Breast epithelium (tissue), 4 donors: ENCODE measurements at regions not wholly inside any gene's neighbourhood (a gene's known extent, or its start where the extent isn't known, plus 50 kb on each side); places are given as distances from the start of the nearest gene placed in this dataset.

Source experiments
- DNase-seq, 2 donors: peaks; one replicate each; pipeline ENCODE4 v3.0.0-alpha.2; 2019; ENCODE audit warnings: low spot score in 2 of 2
- H3K27ac ChIP-seq, 2 donors: fragments of 200-600 bp; sonication (generic) in 1 of 2; one replicate each; pipeline ENCODE4 v1.5.1; 2016 to 2019; ENCODE audit warnings: mild to moderate bottlenecking in 1 of 2
- H3K27me3 ChIP-seq, 2 donors: fragments of 200-600 bp; sonication (generic) in 1 of 2; one replicate each; pipeline versions ENCODE4 v1.5.1 to v1.6.0; 2017 to 2019; ENCODE audit warnings: control low read depth in 1 of 2, mild to moderate bottlenecking in 1 of 2
- H3K36me3 ChIP-seq: fragments of 200-600 bp; one replicate; pipeline ENCODE4 v1.5.1; 2019
- H3K4me1 ChIP-seq, 2 donors: fragments of 200-600 bp; sonication (generic); one replicate each; pipeline ENCODE4 v1.5.1; 2016 to 2019; ENCODE audit warnings: control low read depth in 1 of 2
- H3K4me3 ChIP-seq, 3 donors: fragments of 200-600 bp; sonication (generic); 1 replicate in 2 of 3; 2 replicates in 1 of 3; pipeline ENCODE4 v1.5.1; 2016 to 2019; ENCODE audit warnings: mild to moderate bottlenecking in 3 of 3, moderate library complexity in 2 of 3
- H3K9me3 ChIP-seq, 2 donors: fragments of 200-600 bp; sonication (generic) in 1 of 2; one replicate each; pipeline ENCODE4 v1.5.1; 2016 to 2019; ENCODE audit warnings: control low read depth in 1 of 2
- POLR2A ChIP-seq: fragments of 450-650 bp; IDR thresholded peaks from one replicate; pipeline ENCODE4 v1.6.1; 2016; ENCODE audit warnings: antibody characterized with exemption, mild to moderate bottlenecking, moderate library complexity
- POLR2AphosphoS5 ChIP-seq, 3 donors: sonication (generic); formaldehyde crosslinking; IDR thresholded peaks; one replicate each; pipeline ENCODE4 v1.6.1; 2017; ENCODE audit warnings: antibody characterized with exemption in 3 of 3
- intact Hi-C: fragments of 100-400 bp; cut with DNase I; formaldehyde crosslinking; loops from one replicate; pipeline ENCODE4 v1.15.1; 2023; ENCODE audit warnings: low total_unique reads
- TF ChIP-seq, protein P1 (sequence below), 3 donors: fragments of 450-650 bp; IDR thresholded peaks; one replicate each; pipeline ENCODE4 v1.5.1; 2016 to 2017; ENCODE audit warnings: antibody characterized with exemption in 3 of 3, mild to moderate bottlenecking in 3 of 3, moderate library complexity in 3 of 3

DNA sequence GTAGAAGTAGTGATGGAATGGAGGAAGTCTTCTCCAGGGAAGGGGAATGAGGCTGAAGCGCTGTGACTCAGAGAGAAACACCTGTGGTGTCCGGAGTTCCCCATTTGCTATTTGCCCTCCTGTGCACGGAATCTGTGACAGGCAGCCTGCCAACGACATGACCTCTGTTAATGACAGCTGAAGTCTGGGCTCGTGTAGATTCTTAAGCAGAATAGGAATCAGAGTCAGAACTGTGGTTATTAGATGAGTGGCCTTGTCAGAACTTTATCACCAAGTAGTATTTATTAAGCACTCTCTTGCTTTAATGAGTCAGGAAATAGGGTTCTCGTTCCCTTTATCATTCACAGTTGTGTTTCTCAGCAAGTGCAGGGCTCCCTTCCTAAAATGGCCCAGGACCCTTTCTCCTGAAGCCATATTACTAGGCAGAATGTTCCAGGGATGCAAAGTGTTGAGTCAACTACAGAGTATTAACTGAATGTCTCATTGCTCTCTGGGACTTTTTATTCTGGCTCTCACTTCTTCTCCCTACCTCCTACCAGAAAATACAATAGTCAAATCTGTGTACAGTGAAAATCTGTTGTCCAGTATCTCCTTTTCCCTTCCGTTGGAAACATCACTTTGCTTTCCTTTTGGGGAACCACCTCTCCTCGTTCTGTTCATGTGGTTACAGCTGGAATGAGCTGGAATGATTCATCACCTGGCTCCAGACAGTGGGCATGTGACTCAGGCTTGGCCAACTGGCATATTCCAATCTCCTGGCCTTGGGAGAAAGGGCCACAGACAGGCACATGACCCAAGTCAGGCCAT, 77.8 kb upstream of the MAX start:
- no peak overlapping the region for H3K4me3 ChIP-seq
- peak in 1 of 2 donors; percentile 55 for DNase-seq
- H3K27me3 ChIP-seq = no peaks in the 10 kb centered on the region
- peaks cover 0 to 5% of the 10 kb centered on the region in 2 donors for H3K4me1 ChIP-seq
- peaks cover 0 to 13% of the 10 kb centered on the region in 2 donors for H3K9me3 ChIP-seq
- intact Hi-C loops = no loop called here
- no peaks in the 10 kb centered on the region for H3K36me3 ChIP-seq
- H3K27ac ChIP-seq = peak overlapping the region; percentile 23 to 42
- TF ChIP-seq, protein P1, sequence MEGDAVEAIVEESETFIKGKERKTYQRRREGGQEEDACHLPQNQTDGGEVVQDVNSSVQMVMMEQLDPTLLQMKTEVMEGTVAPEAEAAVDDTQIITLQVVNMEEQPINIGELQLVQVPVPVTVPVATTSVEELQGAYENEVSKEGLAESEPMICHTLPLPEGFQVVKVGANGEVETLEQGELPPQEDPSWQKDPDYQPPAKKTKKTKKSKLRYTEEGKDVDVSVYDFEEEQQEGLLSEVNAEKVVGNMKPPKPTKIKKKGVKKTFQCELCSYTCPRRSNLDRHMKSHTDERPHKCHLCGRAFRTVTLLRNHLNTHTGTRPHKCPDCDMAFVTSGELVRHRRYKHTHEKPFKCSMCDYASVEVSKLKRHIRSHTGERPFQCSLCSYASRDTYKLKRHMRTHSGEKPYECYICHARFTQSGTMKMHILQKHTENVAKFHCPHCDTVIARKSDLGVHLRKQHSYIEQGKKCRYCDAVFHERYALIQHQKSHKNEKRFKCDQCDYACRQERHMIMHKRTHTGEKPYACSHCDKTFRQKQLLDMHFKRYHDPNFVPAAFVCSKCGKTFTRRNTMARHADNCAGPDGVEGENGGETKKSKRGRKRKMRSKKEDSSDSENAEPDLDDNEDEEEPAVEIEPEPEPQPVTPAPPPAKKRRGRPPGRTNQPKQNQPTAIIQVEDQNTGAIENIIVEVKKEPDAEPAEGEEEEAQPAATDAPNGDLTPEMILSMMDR (IDR thresholded peaks at IDR 0.05) = no peak
- peak in 2 of 3 donors; percentile 17 to 68 for TF ChIP-seq POLR2AphosphoS5 (IDR thresholded peaks at IDR 0.05)

DNA sequence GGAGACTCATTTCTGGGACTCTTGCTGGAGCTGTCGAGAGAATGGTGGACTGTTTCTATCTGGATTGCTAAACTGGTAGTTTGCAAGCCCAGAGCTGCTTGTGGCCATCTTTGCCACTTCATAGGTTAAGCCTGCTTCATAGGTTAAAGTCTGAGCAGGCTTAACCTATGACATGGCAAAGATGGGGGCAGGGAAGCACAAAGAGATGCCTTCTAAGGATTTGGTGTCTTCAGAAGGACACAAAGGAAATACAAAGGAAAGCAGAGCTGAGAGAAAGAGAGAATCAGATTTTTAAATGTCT, 78.4 kb upstream of the MAX start:
- no peak for TF ChIP-seq POLR2AphosphoS5 (IDR thresholded peaks at IDR 0.05)
- Histone ChIP-seq H3K36me3 (no peaks in the 10 kb centered on the region), H3K4me3 (no peak overlapping the region), H3K9me3 (peaks cover 0 to 13% of the 10 kb centered on the region in 2 donors), H3K4me1 (peaks cover 0 to 5% of the 10 kb centered on the region in 2 donors), H3K27ac (peak overlapping the region; percentile 23 to 42), H3K27me3 (no peaks in the 10 kb centered on the region)
- no peak for DNase-seq
- intact Hi-C loops = no loop called here

DNA sequence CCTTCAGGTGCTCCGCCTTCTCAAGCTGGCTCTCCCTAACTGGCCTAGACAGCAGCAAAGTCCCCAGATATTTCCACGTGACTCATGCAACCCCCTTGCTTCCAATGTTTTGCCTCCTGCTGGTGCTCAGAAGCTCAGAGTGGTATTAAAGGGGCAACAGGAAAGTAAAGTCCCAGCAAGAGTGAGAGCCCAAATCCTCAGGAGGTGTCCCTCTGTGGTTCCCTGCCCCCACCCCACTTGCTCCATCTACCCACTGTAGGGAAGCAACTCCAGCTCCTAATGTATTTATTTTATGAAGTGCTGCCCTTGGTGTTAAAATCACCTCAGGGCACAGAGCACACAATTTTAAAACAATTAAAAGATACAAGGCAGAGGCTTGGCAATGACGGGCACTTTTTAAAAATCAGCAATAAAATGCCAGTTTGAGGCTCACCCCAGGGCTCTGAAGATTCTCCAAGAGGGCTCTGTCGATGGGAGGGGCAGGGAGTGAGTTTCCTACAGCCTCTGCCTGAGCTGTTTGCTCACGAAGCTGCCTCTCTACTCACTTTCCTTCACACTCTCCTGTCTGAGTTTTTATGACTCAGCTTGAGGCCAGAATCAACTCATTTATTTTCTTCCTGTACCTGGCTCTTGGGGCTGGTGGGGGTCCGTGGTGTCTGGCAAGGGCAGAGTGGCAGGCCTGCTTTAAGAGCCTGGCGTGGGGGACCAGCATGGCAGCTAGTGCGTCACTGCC, 81.9 kb upstream of the MAX start:
- intact Hi-C loops = no loop called here
- peaks cover 0 to 13% of the 10 kb centered on the region in 2 donors for H3K9me3 ChIP-seq
- DNase-seq = no peak
- H3K27ac ChIP-seq = no peak overlapping the region
- TF ChIP-seq, protein P1 (IDR thresholded peaks at IDR 0.05) = no peak
- TF ChIP-seq POLR2A = no peak
- TF ChIP-seq POLR2AphosphoS5 (IDR thresholded peaks at IDR 0.05) = no peak
- peaks cover 0 to 5% of the 10 kb centered on the region in 2 donors for H3K4me1 ChIP-seq
- no peak overlapping the region for H3K4me3 ChIP-seq
- no peaks in the 10 kb centered on the region for H3K27me3 ChIP-seq
- H3K36me3 ChIP-seq = no peaks in the 10 kb centered on the region

DNA sequence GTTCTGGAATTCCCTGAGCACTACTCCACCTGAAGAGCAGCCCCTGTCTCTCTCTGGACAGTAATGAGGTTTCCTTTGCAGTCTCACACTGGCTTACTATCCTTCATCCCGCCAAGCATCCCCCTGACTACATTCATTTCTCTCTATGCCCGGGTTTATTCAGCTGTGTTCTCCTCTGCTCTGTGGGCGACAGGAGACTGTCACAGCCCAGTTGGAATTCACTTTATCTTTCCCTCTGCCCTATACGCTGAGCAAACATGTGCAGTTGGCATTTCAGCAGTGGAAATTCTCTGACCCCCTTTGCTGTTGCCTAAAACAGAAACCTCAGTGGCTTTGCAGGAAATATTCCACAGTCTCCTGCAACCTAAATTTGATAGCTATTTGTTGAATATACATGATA, 83.5 kb upstream of the MAX start:
- Histone ChIP-seq H3K27me3 (no peaks in the 10 kb centered on the region), H3K9me3 (peaks cover 0 to 13% of the 10 kb centered on the region in 2 donors), H3K4me3 (no peak overlapping the region), H3K36me3 (no peaks in the 10 kb centered on the region), H3K4me1 (no peaks in the 10 kb centered on the region), H3K27ac (no peak overlapping the region)
- TF ChIP-seq, protein P1 (IDR thresholded peaks at IDR 0.05) = no peak
- TF ChIP-seq POLR2A (no peak), POLR2AphosphoS5 (IDR thresholded peaks at IDR 0.05) (no peak)
- intact Hi-C loops = no loop called here
- DNase-seq = no peak

DNA sequence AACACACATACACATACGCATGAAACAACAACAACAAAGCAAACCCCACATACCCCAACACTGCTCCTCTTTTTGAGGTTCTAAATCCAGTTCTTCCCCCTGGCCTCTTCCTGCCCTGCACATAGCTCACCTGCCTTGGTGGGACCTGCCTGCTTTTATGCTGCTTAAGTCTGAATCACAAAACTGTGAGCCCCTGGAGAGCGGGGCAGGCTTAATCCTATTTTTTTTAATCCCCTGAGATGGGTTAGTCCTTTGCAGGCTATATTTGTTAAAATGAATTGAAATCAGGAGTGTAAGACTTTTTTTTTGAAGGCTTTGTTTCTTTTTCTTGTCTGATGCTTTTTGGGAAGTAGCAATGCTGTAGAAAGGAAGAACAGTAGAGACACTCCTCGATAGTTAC, 84.6 kb upstream of the MAX start:
- intact Hi-C loops = no loop called here
- TF ChIP-seq POLR2AphosphoS5 (IDR thresholded peaks at IDR 0.05) = no peak
- TF ChIP-seq POLR2A = no peak
- TF ChIP-seq, protein P1 (IDR thresholded peaks at IDR 0.05) = no peak
- H3K9me3 ChIP-seq = peaks cover 0 to 6% of the 10 kb centered on the region in 2 donors
- no peak overlapping the region for H3K27ac ChIP-seq
- no peaks in the 10 kb centered on the region for H3K4me1 ChIP-seq
- no peaks in the 10 kb centered on the region for H3K27me3 ChIP-seq
- H3K4me3 ChIP-seq = no peak overlapping the region
- DNase-seq = no peak
- no peaks in the 10 kb centered on the region for H3K36me3 ChIP-seq
